GM23338 (cell line): ENCODE measurements at regions not wholly inside any gene's neighbourhood (a gene's known extent, or its start where the extent isn't known, plus 50 kb on each side); places are given as distances from the start of the nearest gene placed in this dataset.

Source experiments
- ATAC-seq: fragments of 200-7000 bp; cut with Tn5 transposase; 3 replicates; pipeline ENCODE4 v1.9.1; 2020
- DNase-seq: peaks from one replicate; pipeline ENCODE4 v3.0.0-alpha.2; 2015; ENCODE audit warnings: low spot score
- H2AFZ ChIP-seq: fragments of 200-600 bp; sonication (generic); 2 replicates; pipeline ENCODE4 v1.8.0; 2016; ENCODE audit warnings: antibody characterized with exemption, mild to moderate bottlenecking, moderate library complexity
- H3F3A ChIP-seq: fragments of 200-600 bp; sonication (generic); replicated peaks from 2 replicates; pipeline ENCODE4 v1.8.0; 2017; ENCODE audit warnings: antibody characterized with exemption, mixed run types, low read depth
- H3K27ac ChIP-seq: fragments of 200-600 bp; sonication (generic); 2 replicates; pipeline ENCODE4 v1.6.1; 2016; ENCODE audit warnings: low read depth
- H3K27me3 ChIP-seq: fragments of 200-600 bp; sonication (generic); 2 replicates; pipeline ENCODE4 v1.8.0; 2016; ENCODE audit warnings: mild to moderate bottlenecking, mixed run types, moderate library complexity; ENCODE audit not compliant: insufficient read depth
- H3K36me3 ChIP-seq: fragments of 200-600 bp; sonication (generic); 2 replicates; pipeline ENCODE4 v1.8.0; 2016; ENCODE audit warnings: mild to moderate bottlenecking; ENCODE audit not compliant: insufficient read depth
- H3K4me1 ChIP-seq: fragments of 200-600 bp; sonication (generic); 2 replicates; pipeline ENCODE4 v1.8.0; 2016; ENCODE audit warnings: mild to moderate bottlenecking, moderate library complexity; ENCODE audit not compliant: insufficient read depth
- H3K4me2 ChIP-seq: fragments of 200-600 bp; sonication (generic); 2 replicates; pipeline ENCODE4 v1.7.1; 2017; ENCODE audit warnings: mixed run types
- H3K4me3 ChIP-seq: fragments of 200-600 bp; sonication (generic); 2 replicates; pipeline ENCODE4 v1.6.1; 2016; ENCODE audit warnings: mixed run types
- H3K79me2 ChIP-seq: fragments of 200-600 bp; sonication (generic); replicated peaks from 2 replicates; pipeline ENCODE4 v1.8.0; 2017; ENCODE audit warnings: mild to moderate bottlenecking; ENCODE audit not compliant: insufficient read depth
- H3K9me2 ChIP-seq: fragments of 200-600 bp; sonication (generic); 2 replicates; pipeline ENCODE4 v1.8.0; 2017; ENCODE audit not compliant: insufficient read depth
- H4K20me1 ChIP-seq: fragments of 200-600 bp; sonication (generic); replicated peaks from 2 replicates; pipeline ENCODE4 v1.8.0; 2017; ENCODE audit warnings: mild to moderate bottlenecking; ENCODE audit not compliant: insufficient read depth
- H3K27ac Mint-ChIP-seq: 2 replicates; pipeline ENCODE4 v1.8.0; 2020; ENCODE audit warnings: inconsistent platforms, mild to moderate bottlenecking, moderate library complexity, mixed read lengths
- H3K27me3 Mint-ChIP-seq: 3 replicates; pipeline ENCODE4 v1.8.0; 2022; ENCODE audit warnings: low read depth, mild to moderate bottlenecking, moderate library complexity, mixed read lengths, inconsistent platforms; ENCODE audit not compliant: insufficient read depth, poor library complexity
- H3K36me3 Mint-ChIP-seq: 3 replicates; pipeline ENCODE4 v1.8.0; 2021; ENCODE audit warnings: low read depth, mild to moderate bottlenecking, inconsistent platforms, moderate library complexity, mixed read lengths
- H3K4me1 Mint-ChIP-seq: 3 replicates; pipeline ENCODE4 v1.8.0; 2020; ENCODE audit warnings: mild to moderate bottlenecking, inconsistent platforms, mixed read lengths
- H3K4me3 Mint-ChIP-seq: 3 replicates; pipeline ENCODE4 v1.8.0; 2021; ENCODE audit warnings: moderate library complexity, mild to moderate bottlenecking, inconsistent platforms, mixed read lengths
- H3K9me3 Mint-ChIP-seq: 3 replicates; pipeline ENCODE4 v1.8.0; 2020; ENCODE audit warnings: moderate library complexity, mild to moderate bottlenecking, inconsistent platforms, mixed read lengths
- CREB1 ChIP-seq: fragments of 250-450 bp; sonication (Bioruptor Pico); IDR thresholded peaks from 2 replicates; pipeline ENCODE4 v1.5.0; 2020; ENCODE audit warnings: low read depth, mild to moderate bottlenecking, moderate library complexity
- EZH2 ChIP-seq: fragments of 200-600 bp; sonication (generic); IDR thresholded peaks from one replicate; pipeline ENCODE4 v1.8.0; 2017; ENCODE audit warnings: antibody characterized with exemption, mild to moderate bottlenecking, low read depth; ENCODE audit not compliant: unreplicated experiment
- EZH2phosphoT487 ChIP-seq: fragments of 200-600 bp; sonication (generic); IDR thresholded peaks from one replicate; pipeline ENCODE4 v1.8.1; 2018; ENCODE audit warnings: antibody characterized with exemption; ENCODE audit not compliant: unreplicated experiment
- JUNB ChIP-seq: IDR thresholded peaks from one replicate; pipeline ENCODE4 v1.6.1; 2016; ENCODE audit warnings: antibody characterized with exemption; ENCODE audit not compliant: unreplicated experiment
- NANOG ChIP-seq: IDR thresholded peaks from 2 replicates; pipeline ENCODE4 v1.6.1; 2016; ENCODE audit warnings: antibody characterized with exemption, borderline replicate concordance
- POLR2AphosphoS5 ChIP-seq: IDR thresholded peaks from 2 replicates; pipeline ENCODE4 v1.6.1; 2016; ENCODE audit warnings: antibody characterized with exemption, low read depth
- STAT1 ChIP-seq: IDR thresholded peaks from one replicate; pipeline ENCODE4 v1.6.1; 2016; ENCODE audit warnings: antibody characterized with exemption; ENCODE audit not compliant: unreplicated experiment
- ZNF114 ChIP-seq: fragments of 250-450 bp; sonication (Bioruptor Pico); IDR thresholded peaks from 2 replicates; pipeline ENCODE4 v1.5.0; 2020; ENCODE audit warnings: mild to moderate bottlenecking, moderate library complexity
- ZNF331 ChIP-seq: fragments of 250-450 bp; sonication (Bioruptor Pico); IDR thresholded peaks from 2 replicates; pipeline ENCODE4 v1.5.0; 2020; ENCODE audit warnings: low read depth, mild to moderate bottlenecking, moderate library complexity
- ZNF462 ChIP-seq: fragments of 250-450 bp; sonication (Bioruptor Pico); IDR thresholded peaks from 2 replicates; pipeline ENCODE4 v1.5.0; 2020; ENCODE audit warnings: mild to moderate bottlenecking, moderate library complexity
- TF ChIP-seq, protein P1 (sequence below), 2 experiments: fragments of 200-600 bp in 1 of 2; sonication (generic) in 1 of 2; conservative IDR thresholded peaks; 2 replicates each; pipeline versions ENCODE4 v1.5.1 to v1.6.1; 2016 to 2017; ENCODE audit warnings: antibody characterized with exemption in 2 of 2, low read depth in 2 of 2, mild to moderate bottlenecking in 2 of 2, moderate library complexity in 1 of 2
- TF ChIP-seq, protein P2 (sequence below): IDR thresholded peaks from 2 replicates; pipeline ENCODE4 v1.6.1; 2016; ENCODE audit warnings: antibody characterized with exemption
- TF ChIP-seq, protein P3 (sequence below): IDR thresholded peaks from one replicate; pipeline ENCODE4 v1.6.1; 2018; ENCODE audit warnings: antibody characterized with exemption; ENCODE audit not compliant: unreplicated experiment

DNA sequence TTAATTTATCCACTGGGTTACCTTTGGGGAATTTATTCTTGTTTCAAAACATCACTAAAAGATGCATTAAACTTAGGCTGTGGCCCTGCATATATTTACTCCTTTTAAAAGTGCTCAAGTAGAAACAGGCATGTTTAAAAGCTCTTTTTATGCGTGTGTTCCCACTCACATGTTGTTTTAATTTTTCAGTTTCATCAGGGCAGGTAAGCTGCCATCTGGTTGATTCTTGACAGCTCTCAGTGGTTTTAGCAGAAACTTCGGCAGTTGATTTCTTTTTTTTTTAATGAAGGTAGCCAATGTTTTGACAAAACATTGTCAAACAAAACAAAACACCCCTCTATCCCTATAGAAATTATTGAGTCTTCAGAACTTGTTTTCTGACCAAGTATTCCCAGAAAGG lies 89.6 kb upstream of the LGR5 start:
- TF ChIP-seq ZNF462 (no peak), NANOG (no peak), EZH2 (no peak), JUNB (no peak), CREB1 (CRISPR knock-in tag) (no peak), ZNF331 (CRISPR knock-in tag) (no peak), POLR2AphosphoS5 (no peak), ZNF114 (CRISPR knock-in tag) (no peak), STAT1 (no peak), EZH2phosphoT487 (no peak)
- TF ChIP-seq, protein P1, sequence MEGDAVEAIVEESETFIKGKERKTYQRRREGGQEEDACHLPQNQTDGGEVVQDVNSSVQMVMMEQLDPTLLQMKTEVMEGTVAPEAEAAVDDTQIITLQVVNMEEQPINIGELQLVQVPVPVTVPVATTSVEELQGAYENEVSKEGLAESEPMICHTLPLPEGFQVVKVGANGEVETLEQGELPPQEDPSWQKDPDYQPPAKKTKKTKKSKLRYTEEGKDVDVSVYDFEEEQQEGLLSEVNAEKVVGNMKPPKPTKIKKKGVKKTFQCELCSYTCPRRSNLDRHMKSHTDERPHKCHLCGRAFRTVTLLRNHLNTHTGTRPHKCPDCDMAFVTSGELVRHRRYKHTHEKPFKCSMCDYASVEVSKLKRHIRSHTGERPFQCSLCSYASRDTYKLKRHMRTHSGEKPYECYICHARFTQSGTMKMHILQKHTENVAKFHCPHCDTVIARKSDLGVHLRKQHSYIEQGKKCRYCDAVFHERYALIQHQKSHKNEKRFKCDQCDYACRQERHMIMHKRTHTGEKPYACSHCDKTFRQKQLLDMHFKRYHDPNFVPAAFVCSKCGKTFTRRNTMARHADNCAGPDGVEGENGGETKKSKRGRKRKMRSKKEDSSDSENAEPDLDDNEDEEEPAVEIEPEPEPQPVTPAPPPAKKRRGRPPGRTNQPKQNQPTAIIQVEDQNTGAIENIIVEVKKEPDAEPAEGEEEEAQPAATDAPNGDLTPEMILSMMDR (conservative IDR thresholded peaks at IDR 0.05; ENCODE audit: low read depth in 2 of 2) = no peak
- TF ChIP-seq, protein P2, sequence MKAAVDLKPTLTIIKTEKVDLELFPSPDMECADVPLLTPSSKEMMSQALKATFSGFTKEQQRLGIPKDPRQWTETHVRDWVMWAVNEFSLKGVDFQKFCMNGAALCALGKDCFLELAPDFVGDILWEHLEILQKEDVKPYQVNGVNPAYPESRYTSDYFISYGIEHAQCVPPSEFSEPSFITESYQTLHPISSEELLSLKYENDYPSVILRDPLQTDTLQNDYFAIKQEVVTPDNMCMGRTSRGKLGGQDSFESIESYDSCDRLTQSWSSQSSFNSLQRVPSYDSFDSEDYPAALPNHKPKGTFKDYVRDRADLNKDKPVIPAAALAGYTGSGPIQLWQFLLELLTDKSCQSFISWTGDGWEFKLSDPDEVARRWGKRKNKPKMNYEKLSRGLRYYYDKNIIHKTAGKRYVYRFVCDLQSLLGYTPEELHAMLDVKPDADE = no peak
- TF ChIP-seq, protein P3, sequence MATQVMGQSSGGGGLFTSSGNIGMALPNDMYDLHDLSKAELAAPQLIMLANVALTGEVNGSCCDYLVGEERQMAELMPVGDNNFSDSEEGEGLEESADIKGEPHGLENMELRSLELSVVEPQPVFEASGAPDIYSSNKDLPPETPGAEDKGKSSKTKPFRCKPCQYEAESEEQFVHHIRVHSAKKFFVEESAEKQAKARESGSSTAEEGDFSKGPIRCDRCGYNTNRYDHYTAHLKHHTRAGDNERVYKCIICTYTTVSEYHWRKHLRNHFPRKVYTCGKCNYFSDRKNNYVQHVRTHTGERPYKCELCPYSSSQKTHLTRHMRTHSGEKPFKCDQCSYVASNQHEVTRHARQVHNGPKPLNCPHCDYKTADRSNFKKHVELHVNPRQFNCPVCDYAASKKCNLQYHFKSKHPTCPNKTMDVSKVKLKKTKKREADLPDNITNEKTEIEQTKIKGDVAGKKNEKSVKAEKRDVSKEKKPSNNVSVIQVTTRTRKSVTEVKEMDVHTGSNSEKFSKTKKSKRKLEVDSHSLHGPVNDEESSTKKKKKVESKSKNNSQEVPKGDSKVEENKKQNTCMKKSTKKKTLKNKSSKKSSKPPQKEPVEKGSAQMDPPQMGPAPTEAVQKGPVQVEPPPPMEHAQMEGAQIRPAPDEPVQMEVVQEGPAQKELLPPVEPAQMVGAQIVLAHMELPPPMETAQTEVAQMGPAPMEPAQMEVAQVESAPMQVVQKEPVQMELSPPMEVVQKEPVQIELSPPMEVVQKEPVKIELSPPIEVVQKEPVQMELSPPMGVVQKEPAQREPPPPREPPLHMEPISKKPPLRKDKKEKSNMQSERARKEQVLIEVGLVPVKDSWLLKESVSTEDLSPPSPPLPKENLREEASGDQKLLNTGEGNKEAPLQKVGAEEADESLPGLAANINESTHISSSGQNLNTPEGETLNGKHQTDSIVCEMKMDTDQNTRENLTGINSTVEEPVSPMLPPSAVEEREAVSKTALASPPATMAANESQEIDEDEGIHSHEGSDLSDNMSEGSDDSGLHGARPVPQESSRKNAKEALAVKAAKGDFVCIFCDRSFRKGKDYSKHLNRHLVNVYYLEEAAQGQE = no peak
- no peaks in the 10 kb centered on the region for H3K36me3 Mint-ChIP-seq
- no peak overlapping the region for H3K4me3 ChIP-seq
- DNase-seq = no peak
- no peaks in the 10 kb centered on the region for H3F3A ChIP-seq
- no peaks in the 10 kb centered on the region for H3K36me3 ChIP-seq
- H3K27ac ChIP-seq = no peak overlapping the region
- no peaks in the 10 kb centered on the region for H3K79me2 ChIP-seq
- 0 out of 2 replicates have a peak overlapping the region, but pooled peaks have one; percentile 19 for H2AFZ ChIP-seq
- H3K9me2 ChIP-seq = no peaks in the 10 kb centered on the region
- no peaks in the 10 kb centered on the region for H3K4me1 Mint-ChIP-seq
- H3K27me3 Mint-ChIP-seq = no peaks in the 10 kb centered on the region
- no peaks in the 10 kb centered on the region for H3K27me3 ChIP-seq
- H3K4me2 ChIP-seq = no peak overlapping the region
- no peak overlapping the region for H3K27ac Mint-ChIP-seq
- no peaks in the 10 kb centered on the region for H3K9me3 Mint-ChIP-seq
- ATAC-seq = no peak
- no peak overlapping the region for H3K4me3 Mint-ChIP-seq
- H3K4me1 ChIP-seq = no peaks in the 10 kb centered on the region
- H4K20me1 ChIP-seq = no peaks in the 10 kb centered on the region
